ENCODE measurements at regions not wholly inside any gene's neighbourhood (a gene's known extent, or its start where the extent isn't known, plus 50 kb on each side); places are given as distances from the start of the nearest gene placed in this dataset.

GRCh38 chr2:3059141-3059925, 318.3 kb downstream of the EIPR1 start:
- DNase-seq, result no peak

- DNase-seq, result no peak
Measured at GRCh38 chr2:3054066-3054465, 323.6 kb downstream of the EIPR1 start.

- DNase-seq, result no peak
Measured at GRCh38 chr2:3051266-3051665, 326.4 kb downstream of the EIPR1 start.

- no peak for DNase-seq
Measured at GRCh38 chr2:3046170-3046865, 331.3 kb downstream of the EIPR1 start.

GRCh38 chr2:3045318-3045921, 332.2 kb downstream of the EIPR1 start:
- DNase-seq, result no peak

- no peak for DNase-seq
Measured at GRCh38 chr2:3044587-3045317, 332.9 kb downstream of the EIPR1 start.

GRCh38 chr2:3043726-3044125, 333.9 kb downstream of the EIPR1 start:
- DNase-seq, result no peak

- no peak for DNase-seq
Measured at GRCh38 chr2:3042601-3043585, 334.7 kb downstream of the EIPR1 start.

- DNase-seq, result no peak
Measured at GRCh38 chr2:3041841-3042600, 335.6 kb downstream of the EIPR1 start.

GRCh38 chr2:3041246-3041645, 336.4 kb downstream of the EIPR1 start:
- no peak for DNase-seq

- DNase-seq, result no peak
Measured at GRCh38 chr2:3040496-3041140, 337.0 kb downstream of the EIPR1 start.

GRCh38 chr2:3040066-3040428, 337.6 kb downstream of the EIPR1 start:
- no peak for DNase-seq

GRCh38 chr2:3039188-3040065, 338.2 kb downstream of the EIPR1 start:
- no peak for DNase-seq

GRCh38 chr2:3038636-3039035, 339.0 kb downstream of the EIPR1 start:
- DNase-seq, result no peak

- DNase-seq, result no peak
Measured at GRCh38 chr2:3037196-3038194, 340.1 kb downstream of the EIPR1 start.

GRCh38 chr2:3036432-3037125, 341.0 kb downstream of the EIPR1 start:
- DNase-seq, result no peak

GRCh38 chr2:3035385-3036050, 342.1 kb downstream of the EIPR1 start:
- no peak for DNase-seq
